OCI-LY1 (cell line): ENCODE measurements at regions not wholly inside any gene's neighbourhood (a gene's known extent, or its start where the extent isn't known, plus 50 kb on each side); places are given as distances from the start of the nearest gene placed in this dataset.
"Not testable (repeated sequence)": the region's sequence is repeated elsewhere in the genome, so short reads cannot be mapped to it uniquely, and the experiment has no call there.

Source experiments
- H2AFZ ChIP-seq: fragments of 200-600 bp; sonication (generic), shearing (Covaris generic); 2 replicates; pipeline ENCODE4 v1.6.0; 2014; ENCODE audit warnings: antibody characterized with exemption, mild to moderate bottlenecking, low read length
- H3F3A ChIP-seq: fragments of 200-600 bp; sonication (generic), shearing (Covaris generic); 2 replicates; pipeline ENCODE4 v1.6.0; 2014; ENCODE audit warnings: mild to moderate bottlenecking, antibody characterized with exemption, low read length, moderate library complexity; ENCODE audit not compliant: insufficient read depth
- H3K27ac ChIP-seq: fragments of 200-600 bp; sonication (generic); 2 replicates; pipeline ENCODE4 v1.5.1; 2014; ENCODE audit warnings: low read length, mixed run types, mild to moderate bottlenecking, low read depth; ENCODE audit not compliant: poor library complexity, severe bottlenecking
- H3K27me3 ChIP-seq: fragments of 200-600 bp; sonication (generic); 2 replicates; pipeline ENCODE4 v1.6.0; 2014; ENCODE audit warnings: antibody characterized with exemption, mild to moderate bottlenecking, low read length, moderate library complexity; ENCODE audit not compliant: insufficient read depth
- H3K36me3 ChIP-seq: fragments of 200-600 bp; sonication (generic); 2 replicates; pipeline ENCODE4 v1.6.1; 2014; ENCODE audit warnings: mild to moderate bottlenecking, antibody characterized with exemption, low read length, moderate library complexity, mixed read lengths; ENCODE audit not compliant: insufficient read depth
- H3K4me1 ChIP-seq: fragments of 200-600 bp; sonication (generic); 2 replicates; pipeline ENCODE4 v1.5.1; 2014; ENCODE audit warnings: mild to moderate bottlenecking, low read length, moderate library complexity; ENCODE audit not compliant: insufficient read depth, severe bottlenecking
- H3K4me2 ChIP-seq: fragments of 200-600 bp; sonication (generic), shearing (Covaris generic); 2 replicates; pipeline ENCODE4 v1.6.1; 2014; ENCODE audit warnings: low read length
- H3K4me3 ChIP-seq: fragments of 200-600 bp; sonication (generic); 2 replicates; pipeline ENCODE4 v1.5.1; 2014; ENCODE audit warnings: low read length, low read depth, mild to moderate bottlenecking, mixed read lengths; ENCODE audit not compliant: poor library complexity, severe bottlenecking
- H3K79me2 ChIP-seq: fragments of 200-600 bp; shearing (Covaris generic); 2 replicates; pipeline ENCODE4 v1.6.1; 2016; ENCODE audit warnings: mixed run types, low read length, mixed read lengths; ENCODE audit not compliant: insufficient read depth
- H3K9ac ChIP-seq: fragments of 200-600 bp; sonication (generic), shearing (Covaris generic); 2 replicates; pipeline ENCODE4 v1.6.1; 2014; ENCODE audit warnings: mild to moderate bottlenecking, low read length, mixed read lengths
- H3K9me2 ChIP-seq: fragments of 200-600 bp; sonication (generic), shearing (Covaris generic); 2 replicates; pipeline ENCODE4 v1.6.1; 2014; ENCODE audit warnings: low read depth, mild to moderate bottlenecking, low read length, mixed read lengths
- H3K9me3 ChIP-seq: fragments of 200-600 bp; shearing (Covaris generic); 2 replicates; pipeline ENCODE4 v1.6.1; 2014; ENCODE audit warnings: low read length, mixed read lengths
- H4K20me1 ChIP-seq: fragments of 200-600 bp; sonication (generic), shearing (Covaris generic); 2 replicates; pipeline ENCODE4 v1.6.0; 2016; ENCODE audit warnings: mild to moderate bottlenecking, low read length; ENCODE audit not compliant: insufficient read depth
- CTCF ChIP-seq: fragments of 200-600 bp; sonication (generic), shearing (Covaris generic); IDR thresholded peaks from 2 replicates; pipeline ENCODE4 v1.5.1; 2017; ENCODE audit warnings: mild to moderate bottlenecking, antibody characterized with exemption, low read length, moderate library complexity, mixed read lengths
- EZH2 ChIP-seq: fragments of 200-600 bp; sonication (generic), shearing (Covaris generic); IDR thresholded peaks from 2 replicates; pipeline ENCODE4 v1.8.0; 2017; ENCODE audit warnings: borderline replicate concordance, mixed run types, mild to moderate bottlenecking, antibody characterized with exemption, low read length, moderate library complexity, mixed read lengths

GRCh38 chr7:113582471-113582870, 336.3 kb downstream of the PPP1R3A start:
- H3K27ac ChIP-seq, result no peak overlapping the region
- H3K4me1 ChIP-seq, result no peaks in the 10 kb centered on the region
- no peaks in the 10 kb centered on the region for H3K9me3 ChIP-seq
- H3K4me2 ChIP-seq, result no peak overlapping the region
- H3F3A ChIP-seq, result no peaks in the 10 kb centered on the region
- no peaks in the 10 kb centered on the region for H4K20me1 ChIP-seq
- no peak overlapping the region for H3K4me3 ChIP-seq
- H2AFZ ChIP-seq, result no peak overlapping the region
- no peaks in the 10 kb centered on the region for H3K9me2 ChIP-seq
- no peaks in the 10 kb centered on the region for H3K79me2 ChIP-seq
- H3K9ac ChIP-seq, result no peak overlapping the region
- H3K36me3 ChIP-seq, result no peaks in the 10 kb centered on the region
- no peaks in the 10 kb centered on the region for H3K27me3 ChIP-seq
- TF ChIP-seq CTCF, result no peak
- no peak for TF ChIP-seq EZH2

DNA sequence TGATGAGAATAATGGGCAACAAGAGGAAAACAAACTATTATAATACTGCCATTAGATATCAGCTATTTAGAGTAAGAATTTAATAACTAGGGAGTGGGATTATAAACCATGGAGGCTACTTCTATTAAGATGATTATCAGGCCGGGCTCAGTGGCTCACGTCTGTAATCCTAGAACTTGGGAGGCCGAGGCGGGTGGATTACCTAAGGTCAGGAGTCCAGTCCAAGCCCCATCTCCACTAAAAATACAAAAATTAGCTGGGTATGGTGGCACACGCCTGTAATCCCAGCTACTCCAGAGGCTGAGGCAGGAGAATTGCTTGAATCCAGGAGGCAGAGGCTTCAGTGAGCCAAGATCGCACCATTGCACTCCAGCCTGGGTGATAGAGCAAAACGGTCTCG, 355.6 kb downstream of the PPP1R3A start:
- H2AFZ ChIP-seq, H4K20me1 ChIP-seq, H3K9me2 ChIP-seq, H3K27me3 ChIP-seq, H3F3A ChIP-seq, H3K4me2 ChIP-seq, H3K4me1 ChIP-seq, H3K36me3 ChIP-seq, H3K79me2 ChIP-seq, H3K27ac ChIP-seq, H3K9ac ChIP-seq, H3K4me3 ChIP-seq, H3K9me3 ChIP-seq: not testable (repeated sequence)

- Histone ChIP-seq H3F3A (no peaks in the 10 kb centered on the region), H2AFZ (no peak overlapping the region), H3K27ac (no peak overlapping the region), H3K4me2 (no peak overlapping the region), H3K9me3 (no peaks in the 10 kb centered on the region), H3K36me3 (no peaks in the 10 kb centered on the region), H4K20me1 (no peaks in the 10 kb centered on the region), H3K9me2 (peaks cover 6% of the 10 kb centered on the region; the same call in 1 of the 2 replicates), H3K79me2 (no peaks in the 10 kb centered on the region), H3K4me3 (no peak overlapping the region), H3K4me1 (no peaks in the 10 kb centered on the region), H3K9ac (no peak overlapping the region), H3K27me3 (no peaks in the 10 kb centered on the region)
- TF ChIP-seq EZH2 (no peak), CTCF (no peak)
Observed at GRCh38 chr7:113562801-113563200, 356.0 kb downstream of the PPP1R3A start.

DNA sequence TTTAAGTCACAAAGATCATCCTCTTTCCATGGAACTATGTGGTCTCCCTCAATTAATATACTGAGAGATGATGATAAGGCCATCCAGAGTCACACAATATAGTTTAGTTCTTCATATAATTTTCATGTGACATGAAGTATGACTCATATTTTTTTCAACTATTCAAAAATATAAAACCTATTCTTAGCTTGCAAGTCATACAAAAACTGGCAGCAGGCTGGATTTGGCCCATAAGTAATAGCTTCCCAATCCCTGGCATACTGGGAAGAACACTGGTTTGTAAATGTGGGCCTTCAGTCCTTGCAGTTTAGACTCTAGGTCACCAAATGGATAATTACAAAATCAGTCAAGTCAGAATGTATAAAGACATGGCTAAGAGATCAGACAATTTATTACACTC, 356.6 kb downstream of the PPP1R3A start:
- Histone ChIP-seq H3K4me3 (no peak overlapping the region), H2AFZ (no peak overlapping the region), H3F3A (no peaks in the 10 kb centered on the region), H3K27ac (no peak overlapping the region), H3K4me1 (no peaks in the 10 kb centered on the region), H3K36me3 (no peaks in the 10 kb centered on the region), H3K27me3 (no peaks in the 10 kb centered on the region), H3K9me3 (no peaks in the 10 kb centered on the region), H3K79me2 (no peaks in the 10 kb centered on the region), H3K9ac (no peak overlapping the region), H3K4me2 (no peak overlapping the region), H4K20me1 (no peaks in the 10 kb centered on the region), H3K9me2 (peaks cover 6% of the 10 kb centered on the region; the same call in 1 of the 2 replicates)
- TF ChIP-seq EZH2 (no peak), CTCF (no peak)
